Activated CD8-positive, alpha-beta T cell treated with anti-CD3 and anti-CD28 coated beads for 36 hours (primary cell): ENCODE measurements at regions not wholly inside any gene's neighbourhood (a gene's known extent, or its start where the extent isn't known, plus 50 kb on each side); places are given as distances from the start of the nearest gene placed in this dataset.

Experiments
- ATAC-seq: fragments of 200-7000 bp; cut with Tn5 transposase; one replicate; pipeline ENCODE4 v1.10.0; 2021; ENCODE audit warnings: mild to moderate bottlenecking, moderate library complexity
- CTCF ChIA-PET: fragments of 350-600 bp; sonication (Branson Sonifier 250); formaldehyde crosslinking; loops from one replicate; lab custom pipeline; 2021; ENCODE audit warnings: antibody characterized with exemption; lab: Charles Lee
- POLR2A ChIA-PET: fragments of 350-600 bp; sonication (Branson Sonifier 250); formaldehyde crosslinking; loops from one replicate; lab custom pipeline; 2021; ENCODE audit warnings: antibody characterized with exemption; lab: Charles Lee
- DNase-seq: peaks from one replicate; pipeline ENCODE4 v3.0.0-alpha.2; 2020
- H3K27ac Mint-ChIP-seq: one replicate; pipeline ENCODE4 v1.8.0; 2021; ENCODE audit warnings: mild to moderate bottlenecking, mixed read lengths
- H3K27me3 Mint-ChIP-seq: one replicate; pipeline ENCODE4 v1.8.0; 2021; ENCODE audit warnings: mixed read lengths
- H3K36me3 Mint-ChIP-seq: one replicate; pipeline ENCODE4 v1.8.0; 2021; ENCODE audit warnings: low read depth, mixed read lengths
- H3K4me1 Mint-ChIP-seq: one replicate; pipeline ENCODE4 v1.8.0; 2021; ENCODE audit warnings: low read depth, mixed read lengths
- H3K4me3 Mint-ChIP-seq: one replicate; pipeline ENCODE4 v1.8.0; 2021; ENCODE audit warnings: mild to moderate bottlenecking, moderate library complexity, mixed read lengths
- H3K9me3 Mint-ChIP-seq: one replicate; pipeline ENCODE4 v1.8.0; 2021; ENCODE audit warnings: mixed read lengths
- CTCF ChIP-seq: fragments of 200-600 bp; IDR thresholded peaks from one replicate; pipeline ENCODE4 v1.8.0; 2022; ENCODE audit warnings: antibody characterized with exemption, mild to moderate bottlenecking
- intact Hi-C: fragments of 100-400 bp; cut with micrococcal nuclease; formaldehyde crosslinking; loops from one replicate; pipeline ENCODE4 v1.10.0; 2022

- H3K27ac Mint-ChIP-seq, result no peak overlapping the region
- ATAC-seq (no peak), DNase-seq (no peak)
- intact Hi-C loops, result no loop called here
- H3K4me3 Mint-ChIP-seq, result no peak overlapping the region
- ChIA-PET CTCF (no interaction called here), POLR2A (no interaction called here)
- no peaks in the 10 kb centered on the region for H3K27me3 Mint-ChIP-seq
- no peaks in the 10 kb centered on the region for H3K4me1 Mint-ChIP-seq
- no peaks in the 10 kb centered on the region for H3K36me3 Mint-ChIP-seq
- TF ChIP-seq CTCF, result no peak
- peaks cover 18% of the 10 kb centered on the region for H3K9me3 Mint-ChIP-seq
Measured at GRCh38 chr13:89468081-89468480, 1796.9 kb downstream of the SLITRK5 start.

GRCh38 chr13:89470901-89471300, 1799.7 kb downstream of the SLITRK5 start:
- DNase-seq (no peak), ATAC-seq (no peak)
- no peak for TF ChIP-seq CTCF
- ChIA-PET CTCF (no interaction called here), POLR2A (no interaction called here)
- Mint-ChIP-seq H3K36me3 (no peaks in the 10 kb centered on the region), H3K4me1 (no peaks in the 10 kb centered on the region), H3K27me3 (no peaks in the 10 kb centered on the region), H3K4me3 (no peak overlapping the region), H3K9me3 (peaks cover 29% of the 10 kb centered on the region), H3K27ac (no peak overlapping the region)
- intact Hi-C loops, result no loop called here

GRCh38 chr13:89474432-89474831, 1803.3 kb downstream of the SLITRK5 start:
- ATAC-seq (no peak), DNase-seq (no peak)
- intact Hi-C loops, result no loop called here
- TF ChIP-seq CTCF, result no peak
- Mint-ChIP-seq H3K27me3 (no peaks in the 10 kb centered on the region), H3K9me3 (peaks cover 28% of the 10 kb centered on the region), H3K4me1 (no peaks in the 10 kb centered on the region), H3K4me3 (no peak overlapping the region), H3K27ac (no peak overlapping the region), H3K36me3 (no peaks in the 10 kb centered on the region)
- POLR2A ChIA-PET, result no interaction called here
- CTCF ChIA-PET, result no interaction called here

GRCh38 chr13:89486065-89486464, 1814.9 kb downstream of the SLITRK5 start:
- Mint-ChIP-seq H3K4me1 (no peaks in the 10 kb centered on the region), H3K27me3 (no peaks in the 10 kb centered on the region), H3K9me3 (peaks cover 2% of the 10 kb centered on the region), H3K36me3 (no peaks in the 10 kb centered on the region), H3K4me3 (no peak overlapping the region), H3K27ac (no peak overlapping the region)
- ChIA-PET CTCF (no interaction called here), POLR2A (no interaction called here)
- no peak for DNase-seq
- no peak for TF ChIP-seq CTCF
- ATAC-seq, result no peak
- intact Hi-C loops, result no loop called here

- CTCF ChIA-PET, result no interaction called here
- no peak for TF ChIP-seq CTCF
Measured at GRCh38 chr13:89486709-89487108, 1815.5 kb downstream of the SLITRK5 start.

More at GRCh38 chr13:89486709-89487108, 1815.5 kb downstream of the SLITRK5 start:
- H3K27me3 Mint-ChIP-seq, result no peaks in the 10 kb centered on the region
- no peak for DNase-seq
- no peak overlapping the region for H3K4me3 Mint-ChIP-seq
- no peak for ATAC-seq
- no peaks in the 10 kb centered on the region for H3K4me1 Mint-ChIP-seq
- no peak overlapping the region for H3K27ac Mint-ChIP-seq
- H3K9me3 Mint-ChIP-seq, result peaks cover 7% of the 10 kb centered on the region
- no peaks in the 10 kb centered on the region for H3K36me3 Mint-ChIP-seq
- POLR2A ChIA-PET, result no interaction called here
- intact Hi-C loops, result no loop called here
